ENCODE measurements at regions not wholly inside any gene's neighbourhood (a gene's known extent, or its start where the extent isn't known, plus 50 kb on each side); places are given as distances from the start of the nearest gene placed in this dataset.

GRCh38 chr18:38879871-38880270 is 1314.3 kb upstream of the CELF4 start:
- TF ChIP-seq FOXP2 (optimal IDR thresholded peaks at IDR 0.05; ENCODE audit: borderline replicate concordance, extremely low read depth, extremely low read length, insufficient read depth) (no peak), TAF1 (IDR thresholded peaks at IDR 0.05; ENCODE audit: borderline replicate concordance, insufficient read depth, low read length) (no peak), SIN3A (IDR thresholded peaks at IDR 0.05; ENCODE audit: borderline replicate concordance, insufficient read depth, low read length) (no peak), POLR2AphosphoS5 (IDR thresholded peaks at IDR 0.05; ENCODE audit: low read depth, low read length) (no peak), REST (IDR thresholded peaks at IDR 0.05; ENCODE audit: insufficient read depth in 1 of 2, low read depth in 2 of 2, low read length in 2 of 2) (no peak)

GRCh38 chr18:38872342-38872741 is 1306.7 kb upstream of the CELF4 start:
- no peak for TF ChIP-seq TAF1 (IDR thresholded peaks at IDR 0.05; ENCODE audit: borderline replicate concordance, insufficient read depth, low read length)
- no peak for TF ChIP-seq SIN3A (IDR thresholded peaks at IDR 0.05; ENCODE audit: borderline replicate concordance, insufficient read depth, low read length)
- TF ChIP-seq REST (IDR thresholded peaks at IDR 0.05; ENCODE audit: insufficient read depth in 1 of 2, low read depth in 2 of 2, low read length in 2 of 2) = no peak

- TF ChIP-seq SIN3A (IDR thresholded peaks at IDR 0.05; ENCODE audit: borderline replicate concordance, insufficient read depth, low read length) (no peak), TAF1 (IDR thresholded peaks at IDR 0.05; ENCODE audit: borderline replicate concordance, insufficient read depth, low read length) (no peak), FOXP2 (optimal IDR thresholded peaks at IDR 0.05; ENCODE audit: borderline replicate concordance, extremely low read depth, extremely low read length, insufficient read depth) (no peak), POLR2AphosphoS5 (IDR thresholded peaks at IDR 0.05; ENCODE audit: low read depth, low read length) (no peak), REST (IDR thresholded peaks at IDR 0.05; ENCODE audit: insufficient read depth in 1 of 2, low read depth in 2 of 2, low read length in 2 of 2) (no peak)
These were observed 1303.2 kb upstream of the CELF4 start for GRCh38 chr18:38868757-38869156.

GRCh38 chr18:38867680-38868079 is 1302.1 kb upstream of the CELF4 start:
- no peak for TF ChIP-seq REST (IDR thresholded peaks at IDR 0.05; ENCODE audit: insufficient read depth in 1 of 2, low read depth in 2 of 2, low read length in 2 of 2)
- no peak for TF ChIP-seq FOXP2 (optimal IDR thresholded peaks at IDR 0.05; ENCODE audit: borderline replicate concordance, extremely low read depth, extremely low read length, insufficient read depth)
- no peak for TF ChIP-seq POLR2AphosphoS5 (IDR thresholded peaks at IDR 0.05; ENCODE audit: low read depth, low read length)
- no peak for TF ChIP-seq TAF1 (IDR thresholded peaks at IDR 0.05; ENCODE audit: borderline replicate concordance, insufficient read depth, low read length)
- TF ChIP-seq SIN3A (IDR thresholded peaks at IDR 0.05; ENCODE audit: borderline replicate concordance, insufficient read depth, low read length) = no peak

- TF ChIP-seq REST (IDR thresholded peaks at IDR 0.05; ENCODE audit: insufficient read depth in 1 of 2, low read depth in 2 of 2, low read length in 2 of 2) (no peak), FOXP2 (optimal IDR thresholded peaks at IDR 0.05; ENCODE audit: borderline replicate concordance, extremely low read depth, extremely low read length, insufficient read depth) (no peak)
These were observed 1285.9 kb upstream of the CELF4 start for GRCh38 chr18:38851526-38851925.

All from PFSK-1 (cell line).